ENCODE measurements at regions not wholly inside any gene's neighbourhood (a gene's known extent, or its start where the extent isn't known, plus 50 kb on each side); places are given as distances from the start of the nearest gene placed in this dataset.
A peak's percentile ranks its signal among the peaks of the same experiment; 100 is the strongest.

- Histone ChIP-seq H3K36me3 (no peaks in the 10 kb centered on the region), H3K4me1 (no peaks in the 10 kb centered on the region), H3K27me3 (peaks cover 0 to 4% (median 0%) of the 10 kb centered on the region in 7 donors), H3K9me3 (no peaks in the 10 kb centered on the region), H3K27ac (no peak overlapping the region), H3K4me3 (no peak overlapping the region)
- ATAC-seq (no peak), DNase-seq (no peak)
- no peak for TF ChIP-seq CTCF (IDR thresholded peaks at IDR 0.05)
- WGBS, 2 donors: 89 to 100% methylated on average over 1 of the region's 1 CpG
- intact Hi-C loops (cut with DNase I): no loop called here
These were observed 279.2 kb downstream of the COX7C start for GRCh38 chr5:86896916-86897315.

- H3K4me3 ChIP-seq: no peak overlapping the region
- 56 to 59% methylated on average over 6 of the region's 6 CpGs for WGBS, 2 donors
- ATAC-seq (peak in 4 of 8 donors; percentile 53 to 73 (median 61)), DNase-seq (peak in 1 of 2 donors; percentile 8)
- H3K27me3 ChIP-seq: no peaks in the 10 kb centered on the region
- no peak for TF ChIP-seq CTCF (IDR thresholded peaks at IDR 0.05)
- peaks cover 0 to 17% (median 6%) of the 10 kb centered on the region in 9 donors for H3K4me1 ChIP-seq
- no peaks in the 10 kb centered on the region for H3K36me3 ChIP-seq
- H3K27ac ChIP-seq: peak overlapping the region in 3 of 10 donors; percentile 17 to 51 (median 42)
- H3K9me3 ChIP-seq: no peaks in the 10 kb centered on the region
- intact Hi-C loops (cut with DNase I): loop anchor here in 1 of 10 donors (5.0 kb wide), 1 partner anchor 427 kb away; no protein-coding TSS in a partner anchor
These were observed 291.9 kb downstream of the COX7C start for GRCh38 chr5:86909418-86910295.

- 11 to 26% methylated on average over 2 of the region's 2 CpGs for WGBS, 2 donors
- Histone ChIP-seq H3K4me3 (no peak overlapping the region), H3K36me3 (no peaks in the 10 kb centered on the region), H3K9me3 (no peaks in the 10 kb centered on the region), H3K27ac (no peak overlapping the region), H3K4me1 (no peaks in the 10 kb centered on the region), H3K27me3 (no peaks in the 10 kb centered on the region)
- DNase-seq: peak in 1 of 2 donors; percentile 5
- ATAC-seq: no peak
- no peak for TF ChIP-seq CTCF (IDR thresholded peaks at IDR 0.05)
- intact Hi-C loops (cut with DNase I): no loop called here
These were observed 299.4 kb downstream of the COX7C start for GRCh38 chr5:86917117-86917579.

GRCh38 chr5:86918246-86918645 lies 300.5 kb downstream of the COX7C start:
- no peak overlapping the region for H3K4me3 ChIP-seq
- WGBS, 2 donors: 68 to 71% methylated on average over 4 of the region's 4 CpGs
- H3K27me3 ChIP-seq: no peaks in the 10 kb centered on the region
- no peaks in the 10 kb centered on the region for H3K4me1 ChIP-seq
- no peaks in the 10 kb centered on the region for H3K9me3 ChIP-seq
- intact Hi-C loops (cut with DNase I): no loop called here
- no peak for TF ChIP-seq CTCF (IDR thresholded peaks at IDR 0.05)
- no peak overlapping the region for H3K27ac ChIP-seq
- DNase-seq (no peak), ATAC-seq (no peak)
- H3K36me3 ChIP-seq: no peaks in the 10 kb centered on the region

Measured in heart right ventricle (tissue), 16 donors.